ENCODE measurements at regions not wholly inside any gene's neighbourhood (a gene's known extent, or its start where the extent isn't known, plus 50 kb on each side); places are given as distances from the start of the nearest gene placed in this dataset.

- no peak for DNase-seq
Observed at GRCh38 chr1:219664310-219665029, 51.6 kb upstream of the ZC3H11B start.
